Loucy (cell line): ENCODE measurements at regions not wholly inside any gene's neighbourhood (a gene's known extent, or its start where the extent isn't known, plus 50 kb on each side); places are given as distances from the start of the nearest gene placed in this dataset.

ENCODE experiments used
- H2AFZ ChIP-seq: fragments of 200-600 bp; sonication (generic); 2 replicates; pipeline ENCODE4 v1.6.0; 2016; ENCODE audit warnings: antibody characterized with exemption, mild to moderate bottlenecking, low read length, moderate library complexity
- H3F3A ChIP-seq: fragments of 200-600 bp; 2 replicates; pipeline ENCODE4 v1.6.0; 2016; ENCODE audit warnings: antibody characterized with exemption, low read depth, mild to moderate bottlenecking
- H3K27me3 ChIP-seq: fragments of 200-600 bp; sonication (generic); 2 replicates; pipeline ENCODE4 v1.6.1; 2014; ENCODE audit warnings: low read length, mild to moderate bottlenecking; ENCODE audit not compliant: insufficient read depth, poor library complexity, severe bottlenecking
- H3K36me3 ChIP-seq: fragments of 200-600 bp; sonication (generic); 2 replicates; pipeline ENCODE4 v1.6.1; 2016; ENCODE audit warnings: low read length; ENCODE audit not compliant: insufficient read depth
- H3K4me1 ChIP-seq: fragments of 200-600 bp; sonication (generic); 2 replicates; pipeline ENCODE4 v1.5.1; 2014; ENCODE audit warnings: low read length, mild to moderate bottlenecking; ENCODE audit not compliant: insufficient read depth, poor library complexity, severe bottlenecking
- H3K4me2 ChIP-seq: fragments of 200-600 bp; sonication (generic); 2 replicates; pipeline ENCODE4 v1.6.0; 2014; ENCODE audit warnings: antibody characterized with exemption, low read length, low read depth, mild to moderate bottlenecking; ENCODE audit not compliant: poor library complexity, severe bottlenecking
- H3K4me3 ChIP-seq: fragments of 200-600 bp; sonication (generic); 2 replicates; pipeline ENCODE4 v1.5.1; 2014; ENCODE audit warnings: low read length, mild to moderate bottlenecking, mixed read lengths; ENCODE audit not compliant: poor library complexity, severe bottlenecking
- H3K79me2 ChIP-seq: fragments of 200-600 bp; sonication (generic); 2 replicates; pipeline ENCODE4 v1.6.1; 2014; ENCODE audit warnings: low read length; ENCODE audit not compliant: insufficient read depth
- H3K9ac ChIP-seq: fragments of 200-600 bp; sonication (generic); 2 replicates; pipeline ENCODE4 v1.6.0; 2014; ENCODE audit warnings: mild to moderate bottlenecking, low read depth, low read length, moderate library complexity; ENCODE audit not compliant: poor library complexity, severe bottlenecking
- H3K9me2 ChIP-seq: fragments of 200-600 bp; sonication (generic); replicated peaks from 2 replicates; pipeline ENCODE4 v1.6.1; 2016; ENCODE audit warnings: low read depth, low read length, mixed read lengths
- H3K9me3 ChIP-seq: fragments of 200-600 bp; sonication (generic); 2 replicates; pipeline ENCODE4 v1.6.1; 2014; ENCODE audit warnings: mild to moderate bottlenecking, antibody characterized with exemption, low read length, low read depth; ENCODE audit not compliant: insufficient read depth
- H4K20me1 ChIP-seq: fragments of 200-600 bp; sonication (generic); 2 replicates; pipeline ENCODE4 v1.6.0; 2014; ENCODE audit warnings: antibody characterized with exemption, low read length, mild to moderate bottlenecking; ENCODE audit not compliant: insufficient read depth, poor library complexity, severe bottlenecking
- EZH2phosphoT487 ChIP-seq: fragments of 200-600 bp; IDR thresholded peaks from 2 replicates; pipeline ENCODE4 v1.6.1; 2018; ENCODE audit warnings: antibody characterized with exemption, mild to moderate bottlenecking, moderate library complexity, borderline replicate concordance
- TF ChIP-seq, protein P1 (sequence below): fragments of 200-600 bp; sonication (generic); conservative IDR thresholded peaks from 2 replicates; pipeline ENCODE4 v1.5.1; 2014; ENCODE audit warnings: mild to moderate bottlenecking, antibody characterized with exemption, low read length

DNA sequence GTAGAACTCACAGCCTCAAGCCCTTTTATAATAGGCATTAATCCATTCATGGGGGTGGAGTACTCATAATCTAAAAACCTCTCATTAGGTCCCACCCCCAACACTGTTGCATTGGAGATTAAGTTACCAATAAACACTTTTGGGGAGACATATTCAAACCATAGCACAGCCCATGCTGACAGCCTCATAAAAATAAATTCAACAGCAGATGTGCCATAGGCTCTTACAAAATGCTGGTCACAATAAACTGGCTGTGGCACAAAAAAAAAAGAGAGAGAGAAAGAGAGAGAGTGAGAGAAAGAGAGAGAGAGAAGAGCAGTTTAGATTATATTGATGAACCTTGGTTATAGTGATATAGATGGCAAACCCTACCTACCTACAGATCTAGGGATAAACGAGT is 1000.9 kb downstream of the TUSC7 start:
- no peak overlapping the region for H2AFZ ChIP-seq
- no peak overlapping the region for H3K4me3 ChIP-seq
- H3K36me3 ChIP-seq: no peaks in the 10 kb centered on the region
- no peak overlapping the region for H3K4me2 ChIP-seq
- H3F3A ChIP-seq: no peaks in the 10 kb centered on the region
- no peaks in the 10 kb centered on the region for H4K20me1 ChIP-seq
- H3K79me2 ChIP-seq: no peaks in the 10 kb centered on the region
- no peaks in the 10 kb centered on the region for H3K27me3 ChIP-seq
- no peak overlapping the region for H3K9ac ChIP-seq
- no peaks in the 10 kb centered on the region for H3K9me2 ChIP-seq
- H3K9me3 ChIP-seq: no peaks in the 10 kb centered on the region
- H3K4me1 ChIP-seq: no peaks in the 10 kb centered on the region
- no peak for TF ChIP-seq EZH2phosphoT487
- TF ChIP-seq, protein P1, sequence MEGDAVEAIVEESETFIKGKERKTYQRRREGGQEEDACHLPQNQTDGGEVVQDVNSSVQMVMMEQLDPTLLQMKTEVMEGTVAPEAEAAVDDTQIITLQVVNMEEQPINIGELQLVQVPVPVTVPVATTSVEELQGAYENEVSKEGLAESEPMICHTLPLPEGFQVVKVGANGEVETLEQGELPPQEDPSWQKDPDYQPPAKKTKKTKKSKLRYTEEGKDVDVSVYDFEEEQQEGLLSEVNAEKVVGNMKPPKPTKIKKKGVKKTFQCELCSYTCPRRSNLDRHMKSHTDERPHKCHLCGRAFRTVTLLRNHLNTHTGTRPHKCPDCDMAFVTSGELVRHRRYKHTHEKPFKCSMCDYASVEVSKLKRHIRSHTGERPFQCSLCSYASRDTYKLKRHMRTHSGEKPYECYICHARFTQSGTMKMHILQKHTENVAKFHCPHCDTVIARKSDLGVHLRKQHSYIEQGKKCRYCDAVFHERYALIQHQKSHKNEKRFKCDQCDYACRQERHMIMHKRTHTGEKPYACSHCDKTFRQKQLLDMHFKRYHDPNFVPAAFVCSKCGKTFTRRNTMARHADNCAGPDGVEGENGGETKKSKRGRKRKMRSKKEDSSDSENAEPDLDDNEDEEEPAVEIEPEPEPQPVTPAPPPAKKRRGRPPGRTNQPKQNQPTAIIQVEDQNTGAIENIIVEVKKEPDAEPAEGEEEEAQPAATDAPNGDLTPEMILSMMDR: no peak

DNA sequence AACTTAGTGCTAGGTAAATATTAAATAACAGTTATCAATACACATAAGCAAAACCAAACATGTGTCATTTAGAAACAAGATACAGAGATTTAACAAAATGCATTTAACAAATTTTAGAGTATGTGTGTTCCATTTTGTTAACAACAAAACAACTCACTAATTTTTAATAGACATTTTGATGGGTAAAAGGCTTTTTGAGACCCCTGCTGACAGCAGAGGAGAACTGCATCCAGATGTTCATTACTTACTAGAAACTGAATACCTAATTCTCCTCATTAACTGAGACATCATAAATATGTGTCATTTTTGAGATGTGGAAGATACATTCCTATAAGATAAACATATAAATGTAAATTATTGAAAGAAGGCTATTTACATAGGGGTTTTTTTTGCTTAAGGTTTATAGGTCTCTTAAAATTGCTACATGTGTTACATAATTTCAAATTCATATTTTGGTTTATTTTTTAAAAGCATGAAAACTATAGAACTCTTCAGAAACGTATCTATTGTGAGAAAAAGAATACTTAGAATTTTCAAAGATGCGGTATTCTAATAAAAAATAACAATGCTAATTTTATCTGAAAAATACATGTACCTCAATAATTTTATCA is 1009.8 kb downstream of the TUSC7 start:
- H3K79me2 ChIP-seq: no peaks in the 10 kb centered on the region
- no peaks in the 10 kb centered on the region for H3K27me3 ChIP-seq
- no peak overlapping the region for H3K9ac ChIP-seq
- H3K4me1 ChIP-seq: no peaks in the 10 kb centered on the region
- no peak overlapping the region for H3K4me2 ChIP-seq
- H4K20me1 ChIP-seq: no peaks in the 10 kb centered on the region
- no peaks in the 10 kb centered on the region for H3K9me2 ChIP-seq
- no peak overlapping the region for H2AFZ ChIP-seq
- H3K9me3 ChIP-seq: no peaks in the 10 kb centered on the region
- TF ChIP-seq EZH2phosphoT487: no peak
- TF ChIP-seq, protein P1: peak; percentile 79
- no peaks in the 10 kb centered on the region for H3K36me3 ChIP-seq
- no peaks in the 10 kb centered on the region for H3F3A ChIP-seq
- no peak overlapping the region for H3K4me3 ChIP-seq

DNA sequence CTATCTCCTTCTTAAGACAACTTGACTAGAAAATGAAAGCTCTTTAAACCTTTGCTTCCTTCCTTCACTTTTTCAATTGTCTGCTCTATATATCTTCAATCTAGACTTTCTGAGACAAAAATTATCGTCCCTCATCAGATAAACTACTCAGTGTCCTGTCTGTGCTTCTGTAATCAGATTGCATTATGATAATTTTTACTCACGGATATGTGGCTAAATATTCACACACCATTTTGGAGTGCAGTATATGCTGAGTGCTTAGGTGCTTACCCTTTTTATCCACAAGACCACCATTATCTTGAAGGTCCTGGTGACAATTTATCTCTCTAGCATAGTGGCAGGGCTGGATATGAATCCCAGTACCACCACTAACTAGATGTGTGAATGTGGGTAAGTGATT is 1012.3 kb downstream of the TUSC7 start:
- H3K9me3 ChIP-seq: no peaks in the 10 kb centered on the region
- H3K36me3 ChIP-seq: no peaks in the 10 kb centered on the region
- no peaks in the 10 kb centered on the region for H3K79me2 ChIP-seq
- H2AFZ ChIP-seq: no peak overlapping the region
- no peaks in the 10 kb centered on the region for H3K4me1 ChIP-seq
- no peaks in the 10 kb centered on the region for H3F3A ChIP-seq
- H3K9ac ChIP-seq: no peak overlapping the region
- no peak overlapping the region for H3K4me2 ChIP-seq
- no peaks in the 10 kb centered on the region for H3K27me3 ChIP-seq
- TF ChIP-seq EZH2phosphoT487: no peak
- TF ChIP-seq, protein P1: no peak
- H3K9me2 ChIP-seq: no peaks in the 10 kb centered on the region
- no peaks in the 10 kb centered on the region for H4K20me1 ChIP-seq
- H3K4me3 ChIP-seq: no peak overlapping the region
